AG04450 (cell line): ENCODE measurements at regions not wholly inside any gene's neighbourhood (a gene's known extent, or its start where the extent isn't known, plus 50 kb on each side); places are given as distances from the start of the nearest gene placed in this dataset.

Experiments used
- CTCF ChIA-PET: fragments of 300-600, 350-600 bp; formaldehyde crosslinking; extraction: SDS; loops from one replicate; lab custom pipeline; 2022; ENCODE audit warnings: antibody characterized with exemption, inconsistent platforms; lab: Charles Lee
- POLR2A ChIA-PET: fragments of 350-600 bp; formaldehyde crosslinking; extraction: SDS; loops from one replicate; lab custom pipeline; 2021; ENCODE audit warnings: antibody characterized with exemption, inconsistent platforms; lab: Yijun Ruan, JAX
- DNase-seq: peaks from one replicate; pipeline ENCODE4 v3.0.0-alpha.2; 2011; ENCODE audit warnings: low read depth, low spot score
- H3K27ac ChIP-seq: one replicate; pipeline ENCODE4 v1.5.1; 2012; ENCODE audit warnings: low read depth, low read length, control low read depth
- H3K27me3 ChIP-seq: one replicate; pipeline ENCODE4 v1.6.0; 2012; ENCODE audit warnings: low read length; ENCODE audit not compliant: control insufficient read depth, insufficient read depth
- H3K4me3 ChIP-seq: 2 replicates; pipeline ENCODE4 v1.5.1; 2011; ENCODE audit warnings: mild to moderate bottlenecking, low read depth, low read length, control low read depth
- H3K9me3 ChIP-seq: 2 replicates; pipeline ENCODE4 v1.5.1; 2012; ENCODE audit warnings: low read length; ENCODE audit not compliant: control insufficient read depth, insufficient read depth
- CTCF ChIP-seq: IDR thresholded peaks from 2 replicates; pipeline ENCODE4 v1.5.1; 2011; ENCODE audit warnings: low read depth, low read length, control low read depth, inconsistent platforms

GRCh38 chr5:100303216-100303615 lies 232.0 kb upstream of the FAM174A start:
- ChIA-PET CTCF (no interaction called here), POLR2A (no interaction called here)
- no peak for TF ChIP-seq CTCF
- Histone ChIP-seq H3K27me3 (no peaks in the 10 kb centered on the region), H3K27ac (no peak overlapping the region), H3K4me3 (no peak overlapping the region), H3K9me3 (no peaks in the 10 kb centered on the region)
- DNase-seq: no peak

DNA sequence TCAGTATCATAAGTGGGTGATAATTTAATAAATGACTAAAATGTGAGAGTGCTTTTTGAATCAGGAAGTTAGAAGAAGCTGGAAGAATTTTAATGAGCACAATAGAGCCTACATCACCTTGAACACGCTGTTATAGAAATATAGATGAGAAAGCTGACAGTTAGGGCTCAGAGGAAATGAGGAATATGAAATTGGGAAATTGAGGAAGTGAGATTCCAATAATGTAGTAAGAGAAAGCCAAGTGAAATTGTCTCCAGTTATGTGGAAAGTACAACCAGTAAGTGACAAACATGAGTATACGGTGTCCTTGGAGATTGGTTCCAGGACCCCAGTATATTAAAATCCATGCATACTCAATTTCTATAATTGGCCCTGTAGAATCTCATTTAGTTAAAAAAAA lies 235.9 kb upstream of the FAM174A start:
- DNase-seq: no peak
- H3K9me3 ChIP-seq: no peaks in the 10 kb centered on the region
- H3K27me3 ChIP-seq: no peaks in the 10 kb centered on the region
- no peak overlapping the region for H3K4me3 ChIP-seq
- no peak overlapping the region for H3K27ac ChIP-seq
- ChIA-PET POLR2A (no interaction called here), CTCF (no interaction called here)
- TF ChIP-seq CTCF: no peak

DNA sequence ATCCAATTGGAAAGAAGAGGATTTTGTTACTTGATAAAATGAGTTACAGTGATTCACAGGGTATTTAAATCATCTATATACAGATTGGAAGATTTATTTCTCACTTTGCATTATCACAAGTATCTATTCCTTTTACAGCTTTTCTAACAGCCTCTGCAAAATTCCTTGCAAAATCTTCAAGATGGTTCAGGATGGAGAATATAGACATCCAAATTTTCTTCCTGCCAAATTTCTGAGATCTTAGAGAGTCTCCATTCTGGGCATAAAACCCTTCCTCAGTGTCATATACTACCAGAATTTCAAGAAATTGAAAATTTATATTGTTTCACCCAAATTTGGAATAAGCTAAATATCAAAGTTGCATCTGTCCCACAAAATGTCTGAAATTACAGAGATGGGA lies 259.1 kb upstream of the FAM174A start:
- TF ChIP-seq CTCF: no peak
- no peak overlapping the region for H3K27ac ChIP-seq
- H3K9me3 ChIP-seq: no peaks in the 10 kb centered on the region
- no peak overlapping the region for H3K4me3 ChIP-seq
- no peak for DNase-seq
- CTCF ChIA-PET: no interaction called here
- no peaks in the 10 kb centered on the region for H3K27me3 ChIP-seq
- POLR2A ChIA-PET: no interaction called here

- TF ChIP-seq CTCF: no peak
- POLR2A ChIA-PET: no interaction called here
- CTCF ChIA-PET: no interaction called here
- H3K4me3 ChIP-seq: no peak overlapping the region
- no peak overlapping the region for H3K27ac ChIP-seq
- no peak for DNase-seq
- H3K27me3 ChIP-seq: no peaks in the 10 kb centered on the region
- no peaks in the 10 kb centered on the region for H3K9me3 ChIP-seq
Observed at GRCh38 chr5:100275631-100276030, 259.5 kb upstream of the FAM174A start.

DNA sequence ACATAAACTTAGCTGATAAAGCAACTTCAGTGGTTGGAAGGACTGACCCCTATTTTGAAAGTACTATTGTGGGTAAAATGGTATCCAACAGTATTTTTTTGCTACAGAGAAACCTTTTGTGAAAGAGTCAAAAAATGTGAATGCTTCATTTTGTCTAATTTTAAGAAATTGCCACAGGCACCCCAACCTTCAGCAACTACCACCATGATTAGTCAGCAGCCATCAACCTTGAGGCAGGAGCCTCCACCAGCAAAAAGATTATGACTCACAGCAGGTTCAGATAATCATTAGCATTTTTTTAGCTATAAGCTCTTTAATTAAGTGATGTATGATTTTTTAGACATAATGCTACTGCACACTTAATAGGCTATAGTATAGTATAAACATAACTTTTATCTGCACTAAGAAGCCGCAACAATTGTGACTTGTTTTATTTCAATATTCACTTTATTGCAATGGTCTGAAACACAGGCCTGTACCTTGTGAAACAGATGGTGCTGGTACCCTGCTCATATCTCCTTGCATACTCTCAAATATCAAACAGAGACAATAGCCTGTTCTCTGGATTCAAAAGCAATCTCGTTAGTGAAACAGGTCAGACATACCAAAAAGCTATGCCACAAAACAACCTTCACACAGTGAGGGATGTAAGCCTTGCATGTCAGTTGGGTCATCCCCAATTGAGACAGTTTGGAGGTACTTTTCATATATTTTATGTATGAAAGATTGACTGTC lies 261.2 kb upstream of the FAM174A start:
- DNase-seq: no peak
- POLR2A ChIA-PET: no interaction called here

More for the DNA sequence above, 261.2 kb upstream of the FAM174A start:
- Histone ChIP-seq H3K27me3 (no peaks in the 10 kb centered on the region), H3K27ac (no peak overlapping the region), H3K9me3 (no peaks in the 10 kb centered on the region), H3K4me3 (no peak overlapping the region)
- CTCF ChIA-PET: no interaction called here
- TF ChIP-seq CTCF: no peak
